Nephron progenitor cell (in vitro differentiated cells): ENCODE measurements at regions not wholly inside any gene's neighbourhood (a gene's known extent, or its start where the extent isn't known, plus 50 kb on each side); places are given as distances from the start of the nearest gene placed in this dataset.

Experiments
- DNase-seq: peaks from one replicate; pipeline ENCODE4 v3.0.0; 2021
- H3K27ac Mint-ChIP-seq: 2 replicates; pipeline ENCODE4 v1.8.0; 2021; ENCODE audit warnings: mild to moderate bottlenecking, moderate library complexity, mixed read lengths
- H3K27me3 Mint-ChIP-seq: 2 replicates; pipeline ENCODE4 v1.8.0; 2021; ENCODE audit warnings: mild to moderate bottlenecking, low read depth, mixed read lengths; ENCODE audit not compliant: poor library complexity
- H3K36me3 Mint-ChIP-seq: 2 replicates; pipeline ENCODE4 v1.8.0; 2021; ENCODE audit warnings: low read depth, mixed read lengths
- H3K4me1 Mint-ChIP-seq: 2 replicates; pipeline ENCODE4 v1.8.0; 2021; ENCODE audit warnings: mixed read lengths
- H3K4me3 Mint-ChIP-seq: 2 replicates; pipeline ENCODE4 v1.8.0; 2021; ENCODE audit warnings: mild to moderate bottlenecking, moderate library complexity, mixed read lengths
- H3K9me3 Mint-ChIP-seq: 2 replicates; pipeline ENCODE4 v1.8.0; 2021; ENCODE audit warnings: mild to moderate bottlenecking, moderate library complexity, mixed read lengths
- CTCF ChIP-seq: fragments of 200-600 bp; sonication (generic); IDR thresholded peaks from 2 replicates; pipeline ENCODE4 v1.5.0; 2021; ENCODE audit warnings: antibody characterized with exemption

- H3K27me3 Mint-ChIP-seq: no peaks in the 10 kb centered on the region
- H3K9me3 Mint-ChIP-seq: peaks cover 16% of the 10 kb centered on the region
- peak; percentile 37 for TF ChIP-seq CTCF
- no peak for DNase-seq
- no peaks in the 10 kb centered on the region for H3K4me1 Mint-ChIP-seq
- no peaks in the 10 kb centered on the region for H3K36me3 Mint-ChIP-seq
- no peak overlapping the region for H3K27ac Mint-ChIP-seq
- no peak overlapping the region for H3K4me3 Mint-ChIP-seq
Measured at GRCh38 chr1:192477630-192478029, 97.9 kb upstream of the RGS1 start.

GRCh38 chr1:192485692-192486436 lies 89.7 kb upstream of the RGS1 start:
- Mint-ChIP-seq H3K9me3 (peaks cover 24% of the 10 kb centered on the region), H3K4me3 (no peak overlapping the region), H3K4me1 (peaks cover 25% of the 10 kb centered on the region), H3K36me3 (no peaks in the 10 kb centered on the region), H3K27ac (no peak overlapping the region), H3K27me3 (no peaks in the 10 kb centered on the region)
- no peak for DNase-seq
- TF ChIP-seq CTCF: no peak

- H3K4me1 Mint-ChIP-seq: peaks cover 40% of the 10 kb centered on the region
- no peak overlapping the region for H3K27ac Mint-ChIP-seq
- H3K27me3 Mint-ChIP-seq: no peaks in the 10 kb centered on the region
- TF ChIP-seq CTCF: peak; percentile 33
- no peak for DNase-seq
- H3K9me3 Mint-ChIP-seq: peaks cover 15% of the 10 kb centered on the region
- H3K4me3 Mint-ChIP-seq: no peak overlapping the region
- H3K36me3 Mint-ChIP-seq: no peaks in the 10 kb centered on the region
Measured at GRCh38 chr1:192488058-192488457, 87.5 kb upstream of the RGS1 start.

- Mint-ChIP-seq H3K4me3 (no peak overlapping the region), H3K27ac (peak overlapping the region; percentile 30), H3K4me1 (peaks cover 42% of the 10 kb centered on the region), H3K27me3 (no peaks in the 10 kb centered on the region), H3K9me3 (peaks cover 10% of the 10 kb centered on the region), H3K36me3 (no peaks in the 10 kb centered on the region)
- DNase-seq: no peak
- no peak for TF ChIP-seq CTCF
Measured at GRCh38 chr1:192489047-192489446, 86.5 kb upstream of the RGS1 start.

- H3K4me1 Mint-ChIP-seq: peaks cover 42% of the 10 kb centered on the region
- no peak overlapping the region for H3K4me3 Mint-ChIP-seq
- H3K27ac Mint-ChIP-seq: peak overlapping the region; percentile 87
- peaks cover 13% of the 10 kb centered on the region for H3K9me3 Mint-ChIP-seq
- H3K27me3 Mint-ChIP-seq: no peaks in the 10 kb centered on the region
- peak; percentile 23 for DNase-seq
- no peaks in the 10 kb centered on the region for H3K36me3 Mint-ChIP-seq
- TF ChIP-seq CTCF: no peak
Measured at GRCh38 chr1:192489748-192490147, 85.8 kb upstream of the RGS1 start.
